Activated T-cell treated with anti-CD3 and anti-CD28 coated beads, Interleukin-2, amount 50 U/mL, for 24 hours (primary cell): ENCODE measurements at regions not wholly inside any gene's neighbourhood (a gene's known extent, or its start where the extent isn't known, plus 50 kb on each side); places are given as distances from the start of the nearest gene placed in this dataset.

Experiments
- DNase-seq: peaks from one replicate; pipeline ENCODE4 v3.0.0-alpha.2; 2020
- H3K27ac Mint-ChIP-seq: 2 replicates; pipeline ENCODE4 v1.8.0; 2020; ENCODE audit warnings: mild to moderate bottlenecking, mixed read lengths
- H3K27me3 Mint-ChIP-seq: 2 replicates; pipeline ENCODE4 v1.8.0; 2020; ENCODE audit warnings: mixed read lengths
- H3K36me3 Mint-ChIP-seq: 2 replicates; pipeline ENCODE4 v1.8.0; 2020; ENCODE audit warnings: low read depth, mixed read lengths
- H3K4me1 Mint-ChIP-seq: 2 replicates; pipeline ENCODE4 v1.8.0; 2020; ENCODE audit warnings: low read depth, mixed read lengths
- H3K4me3 Mint-ChIP-seq: 2 replicates; pipeline ENCODE4 v1.8.0; 2020; ENCODE audit warnings: mild to moderate bottlenecking, moderate library complexity, mixed read lengths
- H3K9me3 Mint-ChIP-seq: 2 replicates; pipeline ENCODE4 v1.8.0; 2020; ENCODE audit warnings: mixed read lengths

- peaks cover 16% of the 10 kb centered on the region for H3K27me3 Mint-ChIP-seq
- no peaks in the 10 kb centered on the region for H3K36me3 Mint-ChIP-seq
- no peak for DNase-seq
- H3K4me1 Mint-ChIP-seq: no peaks in the 10 kb centered on the region
- H3K4me3 Mint-ChIP-seq: no peak overlapping the region
- H3K9me3 Mint-ChIP-seq: no peaks in the 10 kb centered on the region
- H3K27ac Mint-ChIP-seq: no peak overlapping the region
Measured at GRCh38 chr10:1788401-1788800, 51.1 kb upstream of the ADARB2 start.
